Osteoblast (primary cell): ENCODE measurements at regions not wholly inside any gene's neighbourhood (a gene's known extent, or its start where the extent isn't known, plus 50 kb on each side); places are given as distances from the start of the nearest gene placed in this dataset.

Experiments
- DNase-seq: peaks from one replicate; pipeline ENCODE4 v3.0.0; 2011; ENCODE audit warnings: low spot score, mixed read lengths; ENCODE audit not compliant: insufficient read length; ENCODE audit errors: missing footprints
- H2AFZ ChIP-seq: 2 replicates; pipeline ENCODE4 v1.6.0; 2011; ENCODE audit warnings: mild to moderate bottlenecking, low read length
- H3K27ac ChIP-seq: 2 replicates; pipeline ENCODE4 v1.5.1; 2011; ENCODE audit warnings: mild to moderate bottlenecking, low read depth, low read length, moderate library complexity
- H3K27me3 ChIP-seq: 2 replicates; pipeline ENCODE4 v1.6.0; 2012; ENCODE audit warnings: mild to moderate bottlenecking, control low read depth, inconsistent platforms, low read length, moderate library complexity; ENCODE audit not compliant: insufficient read depth
- H3K36me3 ChIP-seq: 2 replicates; pipeline ENCODE4 v1.5.1; 2011; ENCODE audit warnings: mild to moderate bottlenecking, low read length, control low read depth, moderate library complexity; ENCODE audit not compliant: insufficient read depth
- H3K4me1 ChIP-seq: 2 replicates; pipeline ENCODE4 v1.5.1; 2011; ENCODE audit warnings: mild to moderate bottlenecking, low read length, control low read depth, moderate library complexity; ENCODE audit not compliant: insufficient read depth
- H3K4me2 ChIP-seq: 2 replicates; pipeline ENCODE4 v1.6.0; 2011; ENCODE audit warnings: mild to moderate bottlenecking, low read length; ENCODE audit not compliant: insufficient read depth
- H3K4me3 ChIP-seq: fragments of 200-600 bp; sonication (generic); 3 replicates; pipeline ENCODE4 v1.5.1; 2012; ENCODE audit warnings: mild to moderate bottlenecking, low read length, inconsistent platforms; ENCODE audit not compliant: insufficient read depth
- H3K79me2 ChIP-seq: 2 replicates; pipeline ENCODE4 v1.6.0; 2012; ENCODE audit warnings: mild to moderate bottlenecking, low read length, control low read depth, inconsistent platforms; ENCODE audit not compliant: insufficient read depth
- H3K9me3 ChIP-seq: 2 replicates; pipeline ENCODE4 v1.5.1; 2011; ENCODE audit warnings: low read depth, low read length, control low read depth
- H4K20me1 ChIP-seq: 2 replicates; pipeline ENCODE4 v1.6.0; 2012; ENCODE audit warnings: mild to moderate bottlenecking, low read length, control low read depth; ENCODE audit not compliant: insufficient read depth
- CTCF ChIP-seq: IDR thresholded peaks from 2 replicates; pipeline ENCODE4 v1.5.1; 2011; ENCODE audit warnings: mild to moderate bottlenecking, low read depth, low read length, moderate library complexity; ENCODE audit errors: extremely low read depth

- H3K36me3 ChIP-seq, result no peaks in the 10 kb centered on the region
- DNase-seq, result no peak
- no peak overlapping the region for H2AFZ ChIP-seq
- H3K27ac ChIP-seq, result no peak overlapping the region
- H4K20me1 ChIP-seq, result no peaks in the 10 kb centered on the region
- H3K27me3 ChIP-seq, result no peaks in the 10 kb centered on the region
- no peak overlapping the region for H3K4me2 ChIP-seq
- no peak for TF ChIP-seq CTCF
- no peak overlapping the region for H3K4me3 ChIP-seq
- no peaks in the 10 kb centered on the region for H3K79me2 ChIP-seq
- no peaks in the 10 kb centered on the region for H3K9me3 ChIP-seq
- peaks cover 4% of the 10 kb centered on the region for H3K4me1 ChIP-seq
These were observed 339.0 kb upstream of the KLF3 start for GRCh38 chr4:38324861-38325628.

GRCh38 chr4:38325629-38325913 lies 338.4 kb upstream of the KLF3 start:
- Histone ChIP-seq H3K9me3 (no peaks in the 10 kb centered on the region), H3K4me1 (peaks cover 3% of the 10 kb centered on the region), H3K4me2 (no peak overlapping the region), H3K4me3 (no peak overlapping the region), H2AFZ (no peak overlapping the region), H3K27me3 (no peaks in the 10 kb centered on the region), H4K20me1 (no peaks in the 10 kb centered on the region), H3K36me3 (no peaks in the 10 kb centered on the region), H3K27ac (no peak overlapping the region), H3K79me2 (no peaks in the 10 kb centered on the region)
- DNase-seq, result no peak
- no peak for TF ChIP-seq CTCF

- Histone ChIP-seq H3K79me2 (no peaks in the 10 kb centered on the region), H3K4me2 (no peak overlapping the region), H3K4me3 (no peak overlapping the region), H3K36me3 (no peaks in the 10 kb centered on the region), H3K4me1 (peaks cover 3% of the 10 kb centered on the region), H2AFZ (no peak overlapping the region), H3K9me3 (no peaks in the 10 kb centered on the region), H3K27ac (no peak overlapping the region), H4K20me1 (no peaks in the 10 kb centered on the region), H3K27me3 (no peaks in the 10 kb centered on the region)
- no peak for TF ChIP-seq CTCF
- no peak for DNase-seq
These were observed 337.5 kb upstream of the KLF3 start for GRCh38 chr4:38326499-38326898.

GRCh38 chr4:38327174-38327573 lies 336.8 kb upstream of the KLF3 start:
- Histone ChIP-seq H2AFZ (no peak overlapping the region), H3K79me2 (no peaks in the 10 kb centered on the region), H3K27me3 (no peaks in the 10 kb centered on the region), H3K9me3 (no peaks in the 10 kb centered on the region), H4K20me1 (no peaks in the 10 kb centered on the region), H3K4me3 (no peak overlapping the region), H3K4me2 (no peak overlapping the region), H3K36me3 (no peaks in the 10 kb centered on the region), H3K27ac (no peak overlapping the region), H3K4me1 (peaks cover 3% of the 10 kb centered on the region)
- no peak for DNase-seq
- no peak for TF ChIP-seq CTCF
